ENCODE measurements at regions not wholly inside any gene's neighbourhood (a gene's known extent, or its start where the extent isn't known, plus 50 kb on each side); places are given as distances from the start of the nearest gene placed in this dataset.
"Not testable (repeated sequence)": the region's sequence is repeated elsewhere in the genome, so short reads cannot be mapped to it uniquely, and the experiment has no call there.

DNA sequence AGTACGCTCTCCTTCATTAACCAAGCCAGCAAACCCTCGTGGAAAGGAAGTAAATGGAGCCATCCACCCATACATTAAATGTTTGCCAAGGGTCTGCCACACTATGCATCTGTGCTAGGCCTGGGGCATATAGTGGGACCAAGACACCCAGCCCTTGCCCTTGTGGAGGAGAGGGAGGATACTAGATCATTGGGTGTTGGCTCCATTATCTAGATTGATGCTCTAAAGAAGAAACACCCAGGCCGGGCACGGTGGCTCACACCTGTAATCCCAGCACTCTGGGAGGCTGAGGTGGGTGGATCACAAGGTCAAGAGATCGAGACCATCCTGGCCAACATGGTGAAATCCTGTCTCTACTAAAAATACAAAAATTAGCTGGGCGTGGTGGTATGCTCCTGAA, 193.3 kb upstream of the CDH5 start:
- CTCF ChIA-PET; POLR2A ChIA-PET (ENCODE audit: unreplicated experiment): not testable (repeated sequence)

More for the DNA sequence above, 193.3 kb upstream of the CDH5 start:
- H3K14ac ChIP-seq (replicated peaks; ENCODE audit: low read depth, low read length); H3K9me1 ChIP-seq (ENCODE audit: insufficient read depth, low read length); dilution Hi-C loops (cut with HindIII; ENCODE audit: low sequenced_read_pairs, unreplicated experiment); H2AK5ac ChIP-seq (ENCODE audit: low read depth, low read length); H3K4me1 ChIP-seq (ENCODE audit: control insufficient read depth, insufficient read depth, low read length); H2AFZ ChIP-seq (replicated peaks; ENCODE audit: low read length, poor library complexity); H4K20me1 ChIP-seq (ENCODE audit: insufficient read depth, low read length); H4K5ac ChIP-seq (ENCODE audit: low read depth, low read length); H3K36me3 ChIP-seq (ENCODE audit: control insufficient read depth, insufficient read depth, low read length); H3K4me2 ChIP-seq (ENCODE audit: low read depth, low read length); H3K4me3 ChIP-seq (ENCODE audit: insufficient read depth, low read depth, low read length); H2BK120ac ChIP-seq (ENCODE audit: low read depth, low read length); H3K9ac ChIP-seq (ENCODE audit: low read depth, low read length); in situ Hi-C loops (cut with MboI; ENCODE audit: low sequenced_read_pairs); H2AK9ac ChIP-seq (replicated peaks; ENCODE audit: low read depth, low read length, poor library complexity); H3K9me3 ChIP-seq (ENCODE audit: control insufficient read depth, insufficient read depth, low read length); H3K79me1 ChIP-seq (ENCODE audit: low read depth in 1 of 2, low read length in 2 of 2); H2BK15ac ChIP-seq (ENCODE audit: low read depth, low read length); H4K8ac ChIP-seq (ENCODE audit: low read depth in 2 of 2, low read length in 2 of 2); H3K23ac ChIP-seq (ENCODE audit: low read depth, low read length); intact Hi-C loops (cut with micrococcal nuclease); H4K91ac ChIP-seq (ENCODE audit: insufficient read depth, low read depth, low read length); H3K18ac ChIP-seq (ENCODE audit: low read depth, low read length); H3K4ac ChIP-seq (ENCODE audit: low read depth, low read length); BruUV-seq (replicated peaks); H2BK5ac ChIP-seq (ENCODE audit: low read depth, low read length, poor library complexity, severe bottlenecking); H3K27me3 ChIP-seq (ENCODE audit: control insufficient read depth, insufficient read depth, low read length); H2BK20ac ChIP-seq (ENCODE audit: low read depth, low read length); H3K56ac ChIP-seq (ENCODE audit: extremely low read depth, insufficient read depth, low read length); H3K27ac ChIP-seq (ENCODE audit: insufficient read depth, low read length); DNase-seq; ATAC-seq (ENCODE audit: low read depth): not testable (repeated sequence)
- WGBS, 2 experiments (ENCODE audit: extremely low coverage in 2 of 2, insufficient read length in 1 of 2) = 87% methylated on average over 3 of the region's 6 CpGs; no CpG with 5 or more reads in 1 of the 2 experiments
